WTC11 (cell line): ENCODE measurements at regions not wholly inside any gene's neighbourhood (a gene's known extent, or its start where the extent isn't known, plus 50 kb on each side); places are given as distances from the start of the nearest gene placed in this dataset.

ENCODE experiments used
- ATAC-seq: fragments of 200-7000 bp; cut with Tn5 transposase; 2 replicates; pipeline ENCODE4 v1.10.0; 2021; ENCODE audit warnings: mild to moderate bottlenecking, moderate library complexity
- CTCF ChIA-PET: fragments of 300-600 bp; sonication (Branson Sonifier 250); formaldehyde crosslinking; loops from one replicate; lab custom pipeline; 2021; ENCODE audit warnings: antibody characterized with exemption; lab: Charles Lee
- POLR2A ChIA-PET: fragments of 350-600 bp; sonication (Branson Sonifier 250); formaldehyde crosslinking; loops from one replicate; lab custom pipeline; 2021; ENCODE audit warnings: antibody characterized with exemption; lab: Charles Lee
- DNase-seq: peaks from one replicate; pipeline ENCODE4 v3.0.0; 2021; ENCODE audit warnings: low spot score
- H3K27ac Mint-ChIP-seq: 2 replicates; pipeline ENCODE4 v1.8.0; 2021; ENCODE audit warnings: mixed read lengths
- H3K27me3 Mint-ChIP-seq: 2 replicates; pipeline ENCODE4 v1.8.0; 2021; ENCODE audit warnings: low read depth, mild to moderate bottlenecking, moderate library complexity, mixed read lengths
- H3K36me3 Mint-ChIP-seq: 2 replicates; pipeline ENCODE4 v1.8.0; 2021; ENCODE audit warnings: mixed read lengths
- H3K4me1 Mint-ChIP-seq: 2 replicates; pipeline ENCODE4 v1.8.0; 2022; ENCODE audit warnings: mixed read lengths
- H3K4me3 Mint-ChIP-seq: 2 replicates; pipeline ENCODE4 v1.8.0; 2021; ENCODE audit warnings: mild to moderate bottlenecking, moderate library complexity, mixed read lengths
- H3K9me3 Mint-ChIP-seq: 2 replicates; pipeline ENCODE4 v1.8.0; 2021; ENCODE audit warnings: mixed read lengths
- ATF3 ChIP-seq: sonication (generic); formaldehyde crosslinking; conservative IDR thresholded peaks from 2 replicates; pipeline ENCODE4 v1.8.1; 2022; ENCODE audit warnings: mild to moderate bottlenecking, missing genetic modification reagents
- CBFB ChIP-seq: sonication (generic); formaldehyde crosslinking; IDR thresholded peaks from 2 replicates; pipeline ENCODE4 v1.8.1; 2022; ENCODE audit warnings: mild to moderate bottlenecking, low read depth, missing genetic modification reagents
- CTCF ChIP-seq: fragments of 200-600 bp; IDR thresholded peaks from 2 replicates; pipeline ENCODE4 v1.8.0; 2022; ENCODE audit warnings: antibody characterized with exemption
- E2F4 ChIP-seq: sonication (generic); formaldehyde crosslinking; IDR thresholded peaks from 2 replicates; pipeline ENCODE4 v1.8.1; 2022; ENCODE audit warnings: low read depth, mild to moderate bottlenecking, moderate library complexity, missing genetic modification reagents, borderline replicate concordance
- E2F5 ChIP-seq: sonication (generic); formaldehyde crosslinking; IDR thresholded peaks from 2 replicates; pipeline ENCODE4 v1.8.1; 2022; ENCODE audit warnings: mild to moderate bottlenecking, moderate library complexity, missing genetic modification reagents
- ELF4 ChIP-seq: sonication (generic); formaldehyde crosslinking; IDR thresholded peaks from 2 replicates; pipeline ENCODE4 v1.8.1; 2022; ENCODE audit warnings: low read depth, mild to moderate bottlenecking, moderate library complexity, missing genetic modification reagents
- FOXP4 ChIP-seq: sonication (generic); formaldehyde crosslinking; IDR thresholded peaks from 2 replicates; pipeline ENCODE4 v1.8.0; 2022; ENCODE audit warnings: mild to moderate bottlenecking, missing genetic modification reagents
- GRHL2 ChIP-seq: fragments of 250-450 bp; sonication (Bioruptor Pico); IDR thresholded peaks from 2 replicates; pipeline ENCODE4 v1.8.0; 2022; ENCODE audit warnings: mild to moderate bottlenecking, moderate library complexity; ENCODE audit not compliant: insufficient replicate concordance, severe bottlenecking
- GTF2I ChIP-seq: fragments of 250-450 bp; sonication (Bioruptor Pico); conservative IDR thresholded peaks from 2 replicates; pipeline ENCODE4 v1.4.0; 2021; ENCODE audit warnings: mild to moderate bottlenecking
- HMGA2 ChIP-seq: fragments of 250-450 bp; sonication (Bioruptor Pico); IDR thresholded peaks from 2 replicates; pipeline ENCODE4 v1.4.0; 2021; ENCODE audit warnings: mild to moderate bottlenecking, moderate library complexity
- IRF2 ChIP-seq: sonication (generic); formaldehyde crosslinking; IDR thresholded peaks from 2 replicates; pipeline ENCODE4 v1.8.0; 2022; ENCODE audit warnings: low read depth, missing genetic modification reagents, borderline replicate concordance
- MLX ChIP-seq: sonication (generic); formaldehyde crosslinking; IDR thresholded peaks from 2 replicates; pipeline ENCODE4 v1.8.1; 2023; ENCODE audit warnings: mild to moderate bottlenecking, missing genetic modification reagents, moderate library complexity
- NFE2L1 ChIP-seq: sonication (generic); formaldehyde crosslinking; IDR thresholded peaks from 2 replicates; pipeline ENCODE4 v1.8.1; 2023; ENCODE audit warnings: missing genetic modification reagents
- NR1H2 ChIP-seq: sonication (generic); formaldehyde crosslinking; IDR thresholded peaks from 2 replicates; pipeline ENCODE4 v1.9.0; 2021; ENCODE audit warnings: mild to moderate bottlenecking, moderate library complexity, missing genetic modification reagents
- PRRX2 ChIP-seq: fragments of 250-450 bp; sonication (Bioruptor Pico); IDR thresholded peaks from 2 replicates; pipeline ENCODE4 v1.8.0; 2021; ENCODE audit warnings: mild to moderate bottlenecking
- ZBTB21 ChIP-seq: sonication (generic); formaldehyde crosslinking; IDR thresholded peaks from 2 replicates; pipeline ENCODE4 v1.8.1; 2023; ENCODE audit warnings: mild to moderate bottlenecking, missing genetic modification reagents, borderline replicate concordance
- ZMAT4 ChIP-seq: fragments of 250-450 bp; sonication (Bioruptor Pico); IDR thresholded peaks from 2 replicates; pipeline ENCODE4 v1.9.0; 2021; ENCODE audit warnings: mild to moderate bottlenecking
- ZNF317 ChIP-seq: sonication (generic); formaldehyde crosslinking; IDR thresholded peaks from 2 replicates; pipeline ENCODE4 v1.8.1; 2023; ENCODE audit warnings: low read depth, mild to moderate bottlenecking, moderate library complexity, missing genetic modification reagents, borderline replicate concordance
- ZNF396 ChIP-seq: fragments of 250-450 bp; sonication (Bioruptor Pico); IDR thresholded peaks from 2 replicates; pipeline ENCODE4 v1.8.0; 2021; ENCODE audit warnings: mild to moderate bottlenecking, moderate library complexity, borderline replicate concordance
- ZNF671 ChIP-seq: fragments of 250-450 bp; sonication (Bioruptor Pico); IDR thresholded peaks from 2 replicates; pipeline ENCODE4 v1.8.0; 2021; ENCODE audit warnings: mild to moderate bottlenecking

GRCh38 chr4:105057370-105058105, 89.1 kb upstream of the TET2 start:
- peaks cover 15% of the 10 kb centered on the region for H3K4me1 Mint-ChIP-seq
- CTCF ChIA-PET, result no interaction called here
- no peak for TF ChIP-seq ZNF396 (CRISPR knock-in tag)
- TF ChIP-seq ATF3, result no peak
- no peak for TF ChIP-seq NFE2L1 (CRISPR knock-in tag)
- no peak for TF ChIP-seq ZBTB21 (CRISPR knock-in tag)
- TF ChIP-seq MLX (CRISPR knock-in tag), result no peak
- TF ChIP-seq CBFB (CRISPR knock-in tag), result no peak
- TF ChIP-seq E2F4 (CRISPR knock-in tag), result no peak
- no peak for TF ChIP-seq PRRX2 (CRISPR knock-in tag)
- no peak for TF ChIP-seq FOXP4
- TF ChIP-seq ZMAT4 (CRISPR knock-in tag), result no peak
- TF ChIP-seq NR1H2 (CRISPR knock-in tag), result no peak
- no peak for TF ChIP-seq HMGA2
- TF ChIP-seq GRHL2, result no peak
- H3K4me3 Mint-ChIP-seq, result no peak overlapping the region
- no peak for ATAC-seq
- peaks cover 7% of the 10 kb centered on the region for H3K9me3 Mint-ChIP-seq
- no peaks in the 10 kb centered on the region for H3K36me3 Mint-ChIP-seq
- H3K27ac Mint-ChIP-seq, result no peak overlapping the region
- POLR2A ChIA-PET, result no interaction called here
- H3K27me3 Mint-ChIP-seq, result peaks cover 3% of the 10 kb centered on the region
- DNase-seq, result no peak

GRCh38 chr4:105058177-105058812, 88.4 kb upstream of the TET2 start:
- no peak for DNase-seq
- CTCF ChIA-PET, result no interaction called here
- TF ChIP-seq IRF2 (CRISPR knock-in tag) (no peak), E2F5 (CRISPR knock-in tag) (no peak), ZNF671 (CRISPR knock-in tag) (no peak)
- H3K27me3 Mint-ChIP-seq, result no peaks in the 10 kb centered on the region
- no peak for ATAC-seq
- H3K27ac Mint-ChIP-seq, result no peak overlapping the region
- H3K36me3 Mint-ChIP-seq, result no peaks in the 10 kb centered on the region
- no peak overlapping the region for H3K4me3 Mint-ChIP-seq
- H3K4me1 Mint-ChIP-seq, result peaks cover 15% of the 10 kb centered on the region
- H3K9me3 Mint-ChIP-seq, result no peaks in the 10 kb centered on the region
- POLR2A ChIA-PET, result no interaction called here

- ATAC-seq (no peak), DNase-seq (no peak)
- no peak overlapping the region for H3K4me3 Mint-ChIP-seq
Measured at GRCh38 chr4:105059337-105059736, 87.3 kb upstream of the TET2 start.

More at GRCh38 chr4:105059337-105059736, 87.3 kb upstream of the TET2 start:
- no peak overlapping the region for H3K27ac Mint-ChIP-seq
- CTCF ChIA-PET, result no interaction called here
- H3K36me3 Mint-ChIP-seq, result no peaks in the 10 kb centered on the region
- no peak for TF ChIP-seq ZNF317 (CRISPR knock-in tag)
- TF ChIP-seq CTCF, result no peak
- TF ChIP-seq ELF4 (CRISPR knock-in tag), result no peak
- TF ChIP-seq ZNF396 (CRISPR knock-in tag), result no peak
- no peak for TF ChIP-seq IRF2 (CRISPR knock-in tag)
- TF ChIP-seq GTF2I, result no peak
- TF ChIP-seq, all 79 proteins: peak for 0
- peaks cover 15% of the 10 kb centered on the region for H3K4me1 Mint-ChIP-seq
- no peaks in the 10 kb centered on the region for H3K27me3 Mint-ChIP-seq
- no peaks in the 10 kb centered on the region for H3K9me3 Mint-ChIP-seq
- POLR2A ChIA-PET, result no interaction called here
